Panc1 (cell line): ENCODE measurements at regions not wholly inside any gene's neighbourhood (a gene's known extent, or its start where the extent isn't known, plus 50 kb on each side); places are given as distances from the start of the nearest gene placed in this dataset.

ENCODE experiments used
- CTCF ChIP-seq: fragments of 450-650 bp; IDR thresholded peaks from 2 replicates; pipeline ENCODE4 v1.5.1; 2017; ENCODE audit warnings: mild to moderate bottlenecking
- POLR2AphosphoS5 ChIP-seq: IDR thresholded peaks from 2 replicates; pipeline ENCODE4 v1.6.1; 2012; ENCODE audit warnings: mild to moderate bottlenecking, low read depth, low read length, moderate library complexity
- REST ChIP-seq, 2 experiments: IDR thresholded peaks; 2 replicates each; pipeline ENCODE4 v1.6.1; 2011 to 2012; ENCODE audit warnings: low read depth in 2 of 2, control low read depth in 1 of 2, low read length in 1 of 2, mild to moderate bottlenecking in 1 of 2, moderate library complexity in 1 of 2; ENCODE audit not compliant: insufficient read depth in 1 of 2
- TCF7L2 ChIP-seq: IDR thresholded peaks from 2 replicates; pipeline ENCODE4 v1.6.1; 2011; ENCODE audit warnings: mild to moderate bottlenecking, low read depth, low read length, inconsistent platforms

DNA sequence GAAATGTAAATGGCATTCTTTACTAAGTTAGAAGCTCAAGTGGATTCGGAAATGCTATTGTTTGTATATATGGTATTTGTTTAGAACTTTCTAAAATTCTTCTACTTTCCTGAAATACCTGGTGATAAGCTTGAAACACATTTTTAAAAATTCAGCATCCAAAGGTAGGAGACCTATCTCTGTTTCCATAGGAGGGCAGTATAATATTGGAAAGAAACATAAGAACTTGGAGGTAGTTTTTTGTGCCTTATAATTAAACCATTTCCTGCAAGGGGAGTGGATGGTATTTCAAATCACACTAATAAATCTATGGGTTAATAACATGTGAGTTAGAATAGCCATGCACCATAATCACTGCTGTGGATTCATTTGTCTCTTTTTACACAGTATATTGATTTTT is 217.4 kb upstream of the AADAT start:
- TF ChIP-seq CTCF (no peak), TCF7L2 (no peak), POLR2AphosphoS5 (no peak), REST (IDR thresholded peaks at IDR 0.05; ENCODE audit: insufficient read depth in 1 of 2, low read depth in 2 of 2, low read length in 1 of 2) (no peak)
